DMS 273 (cell line): ENCODE measurements at regions not wholly inside any gene's neighbourhood (a gene's known extent, or its start where the extent isn't known, plus 50 kb on each side); places are given as distances from the start of the nearest gene placed in this dataset.
A peak's percentile ranks its signal among the peaks of the same experiment; 100 is the strongest.

Experiments
- DNase-seq: peaks from one replicate; lab custom pipeline; 2025; ENCODE audit not compliant: unreplicated experiment; lab: John Stamatoyannopoulos, UW

- no peak for DNase-seq
Observed at GRCh38 chr21:35652872-35653271, 407.5 kb downstream of the SETD4 start.

DNA sequence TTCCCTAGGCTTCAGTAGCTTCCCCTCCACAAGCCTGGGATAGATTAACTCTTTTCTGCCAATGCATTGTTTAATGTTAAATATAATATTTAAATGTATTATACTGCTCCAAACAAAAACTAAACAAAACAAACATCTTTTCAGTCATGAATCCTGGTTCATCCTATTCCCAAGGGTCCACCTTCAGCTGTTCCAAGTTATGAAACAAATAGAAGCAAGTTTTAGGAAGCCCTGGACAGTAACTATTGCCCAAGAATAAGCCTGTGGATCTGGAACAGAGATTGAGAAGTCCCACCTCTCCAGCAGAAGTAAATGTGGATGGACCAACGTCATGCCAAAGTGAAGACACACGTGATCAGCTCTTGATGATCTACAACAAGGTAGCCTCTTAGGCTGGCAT, 408.1 kb downstream of the SETD4 start:
- no peak for DNase-seq

DNA sequence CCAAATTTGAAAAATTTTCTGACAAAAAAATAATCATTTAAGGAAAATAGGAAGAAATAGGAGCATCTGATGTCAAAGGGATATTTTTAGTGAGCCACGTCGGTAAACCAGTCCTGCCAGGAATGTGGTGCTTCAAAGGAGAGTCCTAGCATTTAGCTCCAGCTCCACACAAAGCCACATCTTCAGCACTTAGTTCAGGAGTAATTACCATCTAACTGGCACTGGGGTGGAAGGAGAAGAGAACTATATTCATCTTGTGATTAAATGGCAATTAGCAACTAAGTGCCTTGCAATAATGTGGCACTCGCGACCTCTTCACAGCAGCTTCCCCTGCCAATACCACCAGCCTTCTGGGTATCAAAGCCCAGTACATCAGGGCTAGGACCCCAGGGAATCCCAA, 409.1 kb downstream of the SETD4 start:
- DNase-seq: no peak

DNA sequence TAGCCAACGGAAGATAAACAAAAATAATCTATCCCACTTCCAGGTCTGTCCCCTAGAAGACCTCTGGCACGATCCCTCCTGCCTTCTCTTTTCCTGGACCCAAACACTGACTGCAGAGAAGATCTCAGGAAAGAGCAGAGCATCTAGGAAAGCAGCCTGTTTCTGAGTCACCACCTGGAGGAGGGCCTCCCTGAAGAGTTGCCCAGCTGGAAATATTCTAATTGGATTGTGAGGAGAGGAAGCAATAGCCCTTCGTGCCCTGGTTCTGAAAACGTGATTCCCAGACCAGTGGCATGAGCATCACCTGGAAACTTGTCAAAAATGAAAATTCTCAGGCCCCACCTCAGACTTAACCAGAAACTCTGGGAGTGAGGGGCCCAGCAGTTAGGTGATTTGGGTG, 411.1 kb downstream of the SETD4 start:
- no peak for DNase-seq

DNA sequence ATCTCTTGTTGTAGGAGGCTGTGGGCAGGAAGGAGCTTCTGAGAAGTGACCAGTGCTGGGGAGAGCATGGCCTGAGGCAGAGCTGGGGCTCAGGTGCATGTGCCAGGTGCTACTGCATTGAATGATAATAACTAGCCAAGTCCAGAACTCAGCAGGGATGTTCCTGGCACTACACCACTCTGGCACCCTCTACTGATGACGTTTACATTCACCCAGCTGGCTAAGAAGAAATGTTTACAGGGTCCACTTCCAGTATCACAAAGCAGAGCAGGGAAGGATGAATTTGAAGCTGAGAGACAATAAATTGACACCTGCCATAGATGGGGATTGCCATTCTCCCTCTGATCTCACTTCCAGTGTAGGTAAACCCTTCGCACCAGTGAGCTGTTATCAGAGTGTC, 411.8 kb downstream of the SETD4 start:
- no peak for DNase-seq

- DNase-seq: no peak
Observed at GRCh38 chr21:35646606-35647005, 413.7 kb downstream of the SETD4 start.

GRCh38 chr21:35645991-35646390, 414.3 kb downstream of the SETD4 start:
- no peak for DNase-seq

GRCh38 chr21:35644523-35644922, 415.8 kb downstream of the SETD4 start:
- DNase-seq: no peak

DNA sequence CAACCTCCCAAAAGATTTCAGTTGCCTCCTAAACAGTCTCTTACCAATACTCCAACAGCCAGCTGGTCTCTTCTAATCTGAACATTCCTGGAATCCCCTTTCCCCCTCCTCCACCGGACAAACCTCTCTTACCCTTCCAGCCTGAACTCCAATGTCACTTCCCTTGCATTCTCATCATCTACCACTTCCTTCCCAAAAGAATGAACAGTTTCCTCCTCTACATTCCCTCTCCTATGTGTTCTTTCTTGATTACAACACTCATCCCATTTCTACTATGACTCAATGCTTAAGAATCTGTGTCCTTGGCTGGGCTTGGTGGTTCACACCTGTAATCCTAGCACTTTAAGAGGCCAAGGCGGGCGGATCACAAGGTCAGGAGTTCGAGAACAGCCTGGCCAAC, 417.1 kb downstream of the SETD4 start:
- no peak for DNase-seq

- DNase-seq: no peak
Observed at GRCh38 chr21:35641271-35642016, 418.9 kb downstream of the SETD4 start.

DNA sequence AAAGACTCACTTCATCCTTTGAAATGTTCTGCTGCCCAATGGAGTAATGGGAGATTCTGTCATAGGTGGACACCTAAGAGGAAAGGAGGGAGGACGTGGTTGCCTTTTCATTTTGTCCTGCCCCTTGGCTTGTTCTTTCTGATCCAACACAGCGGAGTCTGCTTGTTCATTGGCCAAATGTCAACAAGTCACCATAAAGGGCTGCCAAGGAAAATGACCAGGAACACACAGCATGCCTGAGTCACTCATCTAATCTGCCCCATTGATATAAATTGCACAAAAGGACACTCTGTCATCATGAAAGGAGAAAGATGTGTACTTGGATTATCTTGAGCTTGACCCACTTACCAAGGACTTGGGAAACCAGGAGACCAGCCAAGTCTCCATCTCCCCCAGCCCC, 422.9 kb downstream of the SETD4 start:
- DNase-seq: no peak

DNA sequence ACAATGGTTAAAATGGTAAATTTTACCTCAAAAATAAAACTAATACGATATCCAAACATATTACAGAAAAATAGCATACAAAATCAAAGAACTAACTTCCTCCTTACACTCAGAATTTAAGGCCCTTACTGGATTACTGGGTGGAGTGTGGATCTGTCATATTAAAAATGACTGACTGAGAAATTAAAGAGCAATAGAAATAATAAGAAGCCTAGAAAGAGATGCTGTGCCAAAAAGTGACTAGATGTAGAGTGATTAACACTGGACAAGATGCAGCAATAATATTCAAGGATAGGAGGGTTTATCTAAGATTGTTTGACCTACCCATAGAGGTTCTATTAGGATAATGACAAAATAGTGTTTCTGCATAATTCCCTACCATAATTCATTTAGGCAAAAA, 424.3 kb downstream of the SETD4 start:
- no peak for DNase-seq

DNA sequence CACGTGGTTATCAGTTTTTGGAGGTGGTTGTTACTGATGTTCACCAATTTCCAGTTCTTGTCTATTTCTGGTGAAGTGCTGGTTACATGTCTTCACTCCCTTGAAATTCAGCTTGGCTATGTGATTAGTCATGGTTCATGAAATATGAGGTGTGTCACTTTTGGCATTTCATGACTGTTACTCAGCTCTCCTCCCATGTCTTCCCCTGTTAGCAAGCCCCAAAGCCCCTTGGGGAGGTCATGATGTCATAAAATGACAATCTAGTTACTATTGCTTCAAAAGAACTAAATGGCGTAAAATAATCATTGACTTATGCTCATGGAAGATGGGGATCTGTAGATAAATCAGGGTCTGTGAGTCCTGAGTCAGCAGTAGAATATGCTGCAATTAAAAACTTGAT, 425.1 kb downstream of the SETD4 start:
- no peak for DNase-seq

DNA sequence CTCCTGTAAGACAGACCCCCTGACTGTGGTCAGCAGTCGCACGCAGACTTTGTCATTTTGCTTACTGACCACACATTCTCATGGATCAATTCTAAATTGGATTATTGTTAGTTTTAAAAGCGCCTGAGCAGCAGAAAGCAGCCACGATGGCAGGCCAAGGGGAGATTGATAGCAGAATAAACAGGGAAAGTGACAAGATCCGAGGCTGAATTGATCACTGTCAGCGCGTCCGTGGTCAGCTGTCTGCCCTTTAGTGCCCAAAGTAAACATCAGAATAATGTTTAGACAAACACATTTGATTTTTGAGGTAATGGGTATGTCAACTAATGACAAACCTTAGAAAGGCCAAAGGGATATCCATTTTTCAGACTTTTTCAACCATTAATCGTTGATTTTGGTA, 426.8 kb downstream of the SETD4 start:
- DNase-seq: no peak

GRCh38 chr21:35632711-35633110, 427.6 kb downstream of the SETD4 start:
- no peak for DNase-seq

GRCh38 chr21:35628316-35628715, 432.0 kb downstream of the SETD4 start:
- DNase-seq: no peak

DNA sequence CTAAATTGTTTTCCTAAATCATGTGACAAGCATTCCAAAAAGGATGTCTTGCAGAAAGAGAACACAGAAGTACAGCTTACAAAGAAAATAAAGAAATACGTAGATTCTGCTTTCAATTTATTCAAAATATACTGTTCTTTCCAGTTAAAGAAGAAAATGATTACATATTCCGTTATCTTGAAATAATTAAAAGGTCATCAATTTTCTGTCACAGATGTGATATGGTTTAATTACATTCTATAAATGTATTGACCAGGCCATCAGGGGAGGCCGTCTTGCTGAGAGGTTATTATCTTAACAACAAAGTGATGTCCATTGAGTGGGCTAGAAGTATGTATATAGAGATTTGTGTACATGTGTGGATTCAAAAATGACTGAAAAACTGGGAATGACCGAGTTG, 432.9 kb downstream of the SETD4 start:
- no peak for DNase-seq

GRCh38 chr21:35625576-35625975, 434.8 kb downstream of the SETD4 start:
- no peak for DNase-seq

DNA sequence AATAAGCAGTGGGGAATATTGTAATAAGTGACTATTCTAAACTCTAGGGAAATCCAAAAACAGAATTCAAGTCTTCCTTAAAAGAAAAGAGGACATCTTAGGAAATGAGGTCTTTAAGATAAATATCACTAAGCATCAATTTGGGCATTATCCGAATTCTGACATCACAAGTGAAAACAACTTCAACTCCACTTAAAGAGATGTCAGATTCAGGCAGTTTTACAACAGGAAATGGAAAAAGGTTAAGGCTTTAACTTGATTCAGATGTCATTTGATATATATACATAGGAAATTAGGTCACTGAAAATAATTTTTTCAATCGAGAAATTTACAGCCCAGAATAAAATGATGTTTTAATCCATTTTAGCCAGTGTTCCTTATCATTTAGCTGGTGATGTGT, 435.4 kb downstream of the SETD4 start:
- no peak for DNase-seq

- DNase-seq: no peak
Observed at GRCh38 chr21:35622612-35623011, 437.7 kb downstream of the SETD4 start.

GRCh38 chr21:35619184-35619583, 441.1 kb downstream of the SETD4 start:
- no peak for DNase-seq

DNA sequence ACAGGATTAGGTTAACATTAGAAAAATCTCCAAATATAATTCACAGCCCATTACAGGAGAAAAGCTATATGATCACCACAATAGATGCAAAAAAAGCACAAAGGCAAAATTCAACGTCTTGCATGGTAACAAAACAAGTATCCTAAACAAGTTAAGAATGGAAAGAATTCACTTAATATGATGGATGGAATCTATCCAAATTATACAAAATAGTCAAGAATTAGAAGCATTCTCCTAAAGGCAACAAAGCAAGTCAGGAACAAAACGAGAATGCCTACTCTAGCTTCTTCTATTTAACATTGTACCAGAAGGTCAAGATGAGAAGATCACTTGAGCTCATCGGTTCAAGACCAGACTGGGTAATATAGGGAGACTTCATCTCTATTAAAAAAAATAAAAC, 442.8 kb downstream of the SETD4 start:
- DNase-seq: no peak

- DNase-seq: peak; percentile 12
Observed at GRCh38 chr21:35616090-35616489, 444.2 kb downstream of the SETD4 start.
